ENCODE measurements at regions not wholly inside any gene's neighbourhood (a gene's known extent, or its start where the extent isn't known, plus 50 kb on each side); places are given as distances from the start of the nearest gene placed in this dataset.
"Not testable (repeated sequence)": the region's sequence is repeated elsewhere in the genome, so short reads cannot be mapped to it uniquely, and the experiment has no call there.

DNA sequence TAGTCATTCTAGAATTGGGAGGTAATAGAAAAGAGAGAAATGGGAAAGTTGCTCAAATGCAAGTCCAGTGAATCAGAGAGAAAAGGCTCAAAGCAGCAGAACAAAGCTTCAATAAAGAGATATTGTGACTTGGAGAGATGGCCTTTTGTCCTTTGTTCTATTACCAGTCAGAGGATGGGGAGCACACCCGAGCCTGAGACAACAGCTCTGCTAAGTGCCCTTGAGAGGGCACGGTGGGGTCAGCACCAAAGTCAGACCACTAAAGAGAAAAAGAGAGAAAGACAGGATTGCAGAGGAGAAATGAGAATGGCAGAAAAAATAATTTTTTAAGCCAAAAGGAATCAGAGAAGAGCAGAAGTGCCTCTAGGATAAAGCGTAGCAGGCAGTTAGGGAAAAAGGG lies 553.1 kb downstream of the TTLL7 start:
- TF ChIP-seq, protein P1, sequence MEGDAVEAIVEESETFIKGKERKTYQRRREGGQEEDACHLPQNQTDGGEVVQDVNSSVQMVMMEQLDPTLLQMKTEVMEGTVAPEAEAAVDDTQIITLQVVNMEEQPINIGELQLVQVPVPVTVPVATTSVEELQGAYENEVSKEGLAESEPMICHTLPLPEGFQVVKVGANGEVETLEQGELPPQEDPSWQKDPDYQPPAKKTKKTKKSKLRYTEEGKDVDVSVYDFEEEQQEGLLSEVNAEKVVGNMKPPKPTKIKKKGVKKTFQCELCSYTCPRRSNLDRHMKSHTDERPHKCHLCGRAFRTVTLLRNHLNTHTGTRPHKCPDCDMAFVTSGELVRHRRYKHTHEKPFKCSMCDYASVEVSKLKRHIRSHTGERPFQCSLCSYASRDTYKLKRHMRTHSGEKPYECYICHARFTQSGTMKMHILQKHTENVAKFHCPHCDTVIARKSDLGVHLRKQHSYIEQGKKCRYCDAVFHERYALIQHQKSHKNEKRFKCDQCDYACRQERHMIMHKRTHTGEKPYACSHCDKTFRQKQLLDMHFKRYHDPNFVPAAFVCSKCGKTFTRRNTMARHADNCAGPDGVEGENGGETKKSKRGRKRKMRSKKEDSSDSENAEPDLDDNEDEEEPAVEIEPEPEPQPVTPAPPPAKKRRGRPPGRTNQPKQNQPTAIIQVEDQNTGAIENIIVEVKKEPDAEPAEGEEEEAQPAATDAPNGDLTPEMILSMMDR (IDR thresholded peaks at IDR 0.05) = not testable (repeated sequence)
- TF ChIP-seq EZH2 (IDR thresholded peaks at IDR 0.05) = not testable (repeated sequence)
